H9 (cell line): ENCODE measurements at regions not wholly inside any gene's neighbourhood (a gene's known extent, or its start where the extent isn't known, plus 50 kb on each side); places are given as distances from the start of the nearest gene placed in this dataset.

Source experiments
- DNase-seq: peaks from one replicate; pipeline ENCODE4 v3.0.0-alpha.2; 2017
- H2AFZ ChIP-seq: one replicate; pipeline ENCODE4 v1.6.1; 2013; ENCODE audit warnings: mild to moderate bottlenecking, low read length, control low read depth, moderate library complexity
- H2AK5ac ChIP-seq: 2 replicates; pipeline ENCODE4 v1.6.1; 2013; ENCODE audit warnings: low read length, control low read depth, mixed read lengths; ENCODE audit not compliant: insufficient read length
- H2BK120ac ChIP-seq: one replicate; pipeline ENCODE4 v1.6.1; 2013; ENCODE audit warnings: low read depth, mild to moderate bottlenecking, low read length, control low read depth, inconsistent platforms; ENCODE audit not compliant: poor library complexity, severe bottlenecking
- H2BK12ac ChIP-seq: 2 replicates; pipeline ENCODE4 v1.6.1; 2013; ENCODE audit warnings: low read length, control low read depth, mixed read lengths, low read depth; ENCODE audit not compliant: insufficient read length
- H2BK15ac ChIP-seq: 2 replicates; pipeline ENCODE4 v1.6.1; 2013; ENCODE audit warnings: low read depth, low read length, control low read depth
- H2BK20ac ChIP-seq: one replicate; pipeline ENCODE4 v1.6.1; 2013; ENCODE audit warnings: low read depth, mild to moderate bottlenecking, low read length, control low read depth, inconsistent platforms; ENCODE audit not compliant: poor library complexity, severe bottlenecking
- H2BK5ac ChIP-seq: 2 replicates; pipeline ENCODE4 v1.6.1; 2013; ENCODE audit warnings: low read length, control low read depth, mixed read lengths; ENCODE audit not compliant: insufficient read length
- H3K14ac ChIP-seq: 2 replicates; pipeline ENCODE4 v1.6.1; 2013; ENCODE audit warnings: low read length, control low read depth; ENCODE audit not compliant: insufficient read depth
- H3K18ac ChIP-seq: 2 replicates; pipeline ENCODE4 v1.6.1; 2013; ENCODE audit warnings: low read depth, mild to moderate bottlenecking, mixed read lengths, low read length, control low read depth; ENCODE audit not compliant: insufficient read length
- H3K23ac ChIP-seq: 2 replicates; pipeline ENCODE4 v1.6.1; 2013; ENCODE audit warnings: low read length, control low read depth, mixed read lengths, low read depth; ENCODE audit not compliant: insufficient read length
- H3K23me2 ChIP-seq: 2 replicates; pipeline ENCODE4 v1.6.1; 2013; ENCODE audit warnings: low read depth, mild to moderate bottlenecking, mixed read lengths, low read length, control low read depth; ENCODE audit not compliant: insufficient read length, poor library complexity, severe bottlenecking
- H3K27ac ChIP-seq: 2 replicates; pipeline ENCODE4 v1.5.1; 2013; ENCODE audit warnings: low read length, control low read depth, mixed read lengths, low read depth; ENCODE audit not compliant: insufficient read length
- H3K27me3 ChIP-seq: 2 replicates; pipeline ENCODE4 v1.6.1; 2013; ENCODE audit warnings: low read length, control low read depth, inconsistent platforms; ENCODE audit not compliant: insufficient read depth
- H3K4ac ChIP-seq: 2 replicates; pipeline ENCODE4 v1.6.1; 2013; ENCODE audit warnings: low read depth, mild to moderate bottlenecking, control low read depth, inconsistent platforms, low read length, moderate library complexity
- H3K4me1 ChIP-seq: 2 replicates; pipeline ENCODE4 v1.6.1; 2013; ENCODE audit warnings: low read length, control low read depth, inconsistent platforms; ENCODE audit not compliant: insufficient read depth
- H3K4me2 ChIP-seq: 2 replicates; pipeline ENCODE4 v1.6.1; 2013; ENCODE audit warnings: low read length, control low read depth, mixed read lengths; ENCODE audit not compliant: insufficient read length, insufficient read depth
- H3K56ac ChIP-seq: 2 replicates; pipeline ENCODE4 v1.6.1; 2013; ENCODE audit warnings: low read depth, mild to moderate bottlenecking, mixed read lengths, low read length, control low read depth; ENCODE audit not compliant: insufficient read length
- H3K79me1 ChIP-seq: 2 replicates; pipeline ENCODE4 v1.6.1; 2013; ENCODE audit warnings: low read depth, mild to moderate bottlenecking, moderate library complexity, low read length, control low read depth, inconsistent platforms; ENCODE audit not compliant: insufficient read depth, poor library complexity, severe bottlenecking
- H3K79me2 ChIP-seq: 2 replicates; pipeline ENCODE4 v1.6.1; 2013; ENCODE audit warnings: low read length, control low read depth, inconsistent platforms; ENCODE audit not compliant: insufficient read depth
- H3K9ac ChIP-seq: 2 replicates; pipeline ENCODE4 v1.6.1; 2013; ENCODE audit warnings: low read length, control low read depth, mixed read lengths; ENCODE audit not compliant: insufficient read length; ENCODE audit errors: extremely low read depth
- H3K9me3 ChIP-seq: one replicate; pipeline ENCODE4 v1.6.1; 2013; ENCODE audit warnings: low read depth, low read length, inconsistent platforms; ENCODE audit not compliant: control insufficient read depth
- H3T11ph ChIP-seq: one replicate; pipeline ENCODE4 v1.6.1; 2013; ENCODE audit warnings: mild to moderate bottlenecking, low read length, control low read depth, inconsistent platforms
- H4K20me1 ChIP-seq: one replicate; pipeline ENCODE4 v1.6.1; 2013; ENCODE audit not compliant: control insufficient read depth, insufficient read length, insufficient read depth
- H4K5ac ChIP-seq: 2 replicates; pipeline ENCODE4 v1.6.1; 2013; ENCODE audit warnings: low read depth, mild to moderate bottlenecking, mixed read lengths, low read length, control low read depth; ENCODE audit not compliant: insufficient read length
- H4K8ac ChIP-seq: replicated peaks from 2 replicates; pipeline ENCODE4 v1.6.1; 2013; ENCODE audit warnings: low read length, control low read depth, mixed read lengths, low read depth; ENCODE audit not compliant: insufficient read length
- H4K91ac ChIP-seq: 2 replicates; pipeline ENCODE4 v1.6.1; 2013; ENCODE audit warnings: low read depth, mild to moderate bottlenecking, moderate library complexity, mixed read lengths, low read length, control low read depth; ENCODE audit not compliant: insufficient read length
- H3K27ac Mint-ChIP-seq, 3 experiments: 2 replicates in 2 of 3; 3 replicates in 1 of 3; pipeline ENCODE4 v1.8.0; 2020 to 2021; ENCODE audit warnings: mixed read lengths in 3 of 3, mild to moderate bottlenecking in 1 of 3, moderate library complexity in 1 of 3
- H3K27me3 Mint-ChIP-seq: 2 replicates; pipeline ENCODE4 v1.8.0; 2021; ENCODE audit warnings: low read depth, mild to moderate bottlenecking, moderate library complexity, mixed read lengths
- H3K36me3 Mint-ChIP-seq, 3 experiments: 2 replicates in 2 of 3; 3 replicates in 1 of 3; pipeline ENCODE4 v1.8.0; 2020 to 2021; ENCODE audit warnings: low read depth in 3 of 3, mixed read lengths in 3 of 3; ENCODE audit not compliant: insufficient read depth in 1 of 3
- H3K4me1 Mint-ChIP-seq, 2 experiments: 2 replicates each; pipeline ENCODE4 v1.8.0; 2020; ENCODE audit warnings: mixed read lengths in 2 of 2
- H3K4me3 Mint-ChIP-seq, 2 experiments: 2 replicates in 1 of 2; 3 replicates in 1 of 2; pipeline ENCODE4 v1.8.0; 2020 to 2021; ENCODE audit warnings: mild to moderate bottlenecking in 2 of 2, mixed read lengths in 2 of 2, moderate library complexity in 1 of 2
- H3K9me3 Mint-ChIP-seq, 2 experiments: 2 replicates in 1 of 2; 3 replicates in 1 of 2; pipeline ENCODE4 v1.8.0; 2020; ENCODE audit warnings: mild to moderate bottlenecking in 2 of 2, mixed read lengths in 2 of 2, moderate library complexity in 1 of 2
- CTCF ChIP-seq: fragments of 200-600 bp; sonication (generic); conservative IDR thresholded peaks from 3 replicates; pipeline ENCODE4 v1.8.0; 2021; ENCODE audit warnings: antibody characterized with exemption, mild to moderate bottlenecking
- WGBS: extraction: QIAGEN DNeasy Blood & Tissue Kit; methylation state at CpG from one replicate; pipeline ENCODE4 v1.1.7; 2013; ENCODE audit warnings: missing lambda C conversion rate, low lambda C conversion rate, mixed read lengths; ENCODE audit not compliant: insufficient read length; ENCODE audit errors: extremely low coverage; 5-methylcytosine and 5-hydroxymethylcytosine counted together

- Histone ChIP-seq H3K4ac (no peak overlapping the region), H4K5ac (no peak overlapping the region), H3K79me2 (no peaks in the 10 kb centered on the region), H3K9ac (no peak overlapping the region), H2BK12ac (no peak overlapping the region), H4K91ac (no peak overlapping the region), H4K20me1 (no peaks in the 10 kb centered on the region), H3K4me2 (no peak overlapping the region), H4K8ac (no peak overlapping the region), H2AFZ (no peak overlapping the region), H3K18ac (no peak overlapping the region), H3K23ac (no peak overlapping the region), H3K9me3 (no peaks in the 10 kb centered on the region), H3K79me1 (no peaks in the 10 kb centered on the region), H3K56ac (no peak overlapping the region), H2BK15ac (no peak overlapping the region), H3K4me1 (no peaks in the 10 kb centered on the region), H3K27me3 (no peaks in the 10 kb centered on the region), H3K23me2 (no peaks in the 10 kb centered on the region), H2BK120ac (no peak overlapping the region), H3K14ac (no peak overlapping the region), H3T11ph (no peak overlapping the region), H2AK5ac (no peak overlapping the region), H2BK20ac (no peak overlapping the region), H2BK5ac (no peak overlapping the region), H3K27ac (no peak overlapping the region)
- no peak for TF ChIP-seq CTCF
- Mint-ChIP-seq H3K27me3 (no peaks in the 10 kb centered on the region), H3K4me1 (no peaks in the 10 kb centered on the region), H3K9me3 (no peaks in the 10 kb centered on the region; a peak in 2 of 5 replicates), H3K27ac (no peak overlapping the region), H3K4me3 (no peak overlapping the region), H3K36me3 (no peaks in the 10 kb centered on the region; a peak in 1 of 7 replicates)
- no peak for DNase-seq
- WGBS: no CpG with 5 or more reads among the region's 13 CpGs
Measured at GRCh38 chr13:89880201-89880600, 1467.3 kb upstream of the MIR17HG start.
